ENCODE measurements at regions not wholly inside any gene's neighbourhood (a gene's known extent, or its start where the extent isn't known, plus 50 kb on each side); places are given as distances from the start of the nearest gene placed in this dataset.

DNA sequence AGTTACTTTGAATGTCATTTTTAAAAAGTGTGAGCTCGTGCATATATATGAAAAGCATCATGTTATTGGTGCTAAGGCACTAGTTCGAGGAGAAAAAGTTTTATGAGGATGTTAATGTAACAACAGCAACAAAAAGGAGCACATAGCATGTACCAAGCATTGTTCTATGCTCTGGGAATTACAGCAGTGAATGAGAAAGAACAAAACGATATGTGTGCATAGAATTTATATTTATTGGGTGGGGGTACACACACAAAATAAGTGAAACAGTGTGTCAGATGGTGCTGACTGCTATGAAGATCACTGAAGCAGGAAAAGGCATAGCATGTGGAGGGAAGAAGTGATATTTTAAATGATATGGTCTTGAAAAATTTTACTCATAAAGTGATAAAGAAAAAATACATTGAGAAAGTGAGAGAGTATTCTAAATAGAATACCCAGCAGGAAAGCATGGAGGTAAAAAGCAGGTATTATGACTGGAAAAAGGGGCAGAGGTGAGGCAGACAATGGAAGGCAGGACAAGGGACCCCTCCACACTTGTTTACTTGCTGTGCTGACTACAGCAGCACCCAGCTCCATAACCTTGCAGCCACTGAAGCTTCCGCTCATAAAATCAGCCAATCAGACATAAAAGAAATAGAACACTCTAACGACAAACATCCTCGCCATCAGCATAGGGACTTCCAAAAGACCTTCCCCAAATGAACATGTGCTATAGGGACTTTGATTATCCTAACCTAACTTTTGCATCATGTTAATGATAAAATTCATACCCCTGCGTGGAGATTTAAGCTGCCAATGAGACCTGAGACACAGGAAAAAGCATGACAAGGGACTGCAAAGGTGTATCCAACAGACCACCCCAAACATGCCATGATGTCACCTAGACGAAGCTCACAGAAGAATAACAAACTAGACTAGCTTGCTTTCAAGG, 119.9 kb downstream of the HFE start:
- TF ChIP-seq, protein P1, sequence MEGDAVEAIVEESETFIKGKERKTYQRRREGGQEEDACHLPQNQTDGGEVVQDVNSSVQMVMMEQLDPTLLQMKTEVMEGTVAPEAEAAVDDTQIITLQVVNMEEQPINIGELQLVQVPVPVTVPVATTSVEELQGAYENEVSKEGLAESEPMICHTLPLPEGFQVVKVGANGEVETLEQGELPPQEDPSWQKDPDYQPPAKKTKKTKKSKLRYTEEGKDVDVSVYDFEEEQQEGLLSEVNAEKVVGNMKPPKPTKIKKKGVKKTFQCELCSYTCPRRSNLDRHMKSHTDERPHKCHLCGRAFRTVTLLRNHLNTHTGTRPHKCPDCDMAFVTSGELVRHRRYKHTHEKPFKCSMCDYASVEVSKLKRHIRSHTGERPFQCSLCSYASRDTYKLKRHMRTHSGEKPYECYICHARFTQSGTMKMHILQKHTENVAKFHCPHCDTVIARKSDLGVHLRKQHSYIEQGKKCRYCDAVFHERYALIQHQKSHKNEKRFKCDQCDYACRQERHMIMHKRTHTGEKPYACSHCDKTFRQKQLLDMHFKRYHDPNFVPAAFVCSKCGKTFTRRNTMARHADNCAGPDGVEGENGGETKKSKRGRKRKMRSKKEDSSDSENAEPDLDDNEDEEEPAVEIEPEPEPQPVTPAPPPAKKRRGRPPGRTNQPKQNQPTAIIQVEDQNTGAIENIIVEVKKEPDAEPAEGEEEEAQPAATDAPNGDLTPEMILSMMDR (conservative IDR thresholded peaks at IDR 0.05; ENCODE audit: low read depth, low read length): no peak
- TF ChIP-seq EZH2 (IDR thresholded peaks at IDR 0.05; ENCODE audit: borderline replicate concordance, low read depth, low read length, poor library complexity, severe bottlenecking): no peak

Measured in A673 (cell line).